Ovary (tissue), 7 donors: ENCODE measurements at regions not wholly inside any gene's neighbourhood (a gene's known extent, or its start where the extent isn't known, plus 50 kb on each side); places are given as distances from the start of the nearest gene placed in this dataset.

Source experiments
- DNase-seq, 5 donors: peaks; one replicate each; pipeline ENCODE4 v3.0.0-alpha.2; 2019 to 2020
- H3K27ac ChIP-seq, 2 donors: fragments of 200-600 bp; one replicate each; pipeline versions ENCODE4 v1.5.1 to v1.8.0; 2019 to 2022
- H3K27me3 ChIP-seq: fragments of 200-600 bp; one replicate; pipeline ENCODE4 v1.8.0; 2022
- H3K36me3 ChIP-seq: fragments of 200-600 bp; sonication (generic); one replicate; pipeline ENCODE4 v1.5.1; 2019
- H3K4me1 ChIP-seq: one replicate; pipeline ENCODE4 v1.8.1; 2013; ENCODE audit warnings: mild to moderate bottlenecking, moderate library complexity; ENCODE audit not compliant: insufficient read depth
- H3K4me3 ChIP-seq: fragments of 200-600 bp; sonication (generic); one replicate; pipeline ENCODE4 v1.5.1; 2017
- H3K9me3 ChIP-seq, 2 donors: fragments of 200-600 bp in 1 of 2; sonication (generic) in 1 of 2; one replicate each; pipeline versions ENCODE4 v1.5.1 to v1.8.1; 2013 to 2019; ENCODE audit warnings: mild to moderate bottlenecking in 1 of 2, moderate library complexity in 1 of 2
- EP300 ChIP-seq: sonication (generic); formaldehyde crosslinking; IDR thresholded peaks from one replicate; pipeline ENCODE4 v1.6.1; 2017; ENCODE audit warnings: antibody characterized with exemption
- POLR2A ChIP-seq: fragments of 450-650 bp; IDR thresholded peaks from one replicate; pipeline ENCODE4 v1.6.1; 2017; ENCODE audit warnings: antibody characterized with exemption, mild to moderate bottlenecking, moderate library complexity
- WGBS, 3 donors: extraction: QIAGEN DNeasy Blood & Tissue Kit in 1 of 3; methylation state at CpG; one replicate each; pipeline versions ENCODE4 v1.1.5 to v1.1.7; 2013 to 2017; 5-methylcytosine and 5-hydroxymethylcytosine counted together
- intact Hi-C, 4 donors: fragments of 100-400 bp; cut with DNase I; formaldehyde crosslinking; loops; one replicate each; pipeline versions ENCODE4 v1.11.0 to v1.15.1; 2022 to 2023
- TF ChIP-seq, protein P1 (sequence below), 3 donors: fragments of 450-650 bp in 2 of 3; fragments of 200-600 bp in 1 of 3; IDR thresholded peaks; one replicate each; pipeline versions ENCODE4 v1.5.1 to v1.8.0; 2016 to 2022; ENCODE audit warnings: antibody characterized with exemption in 3 of 3, mild to moderate bottlenecking in 1 of 3
- donor health status: DM: no; HTN: no; CAD: no; lungs with moderate emphysema.
- donor health status: DM: no; HTN: no; CAD: no.
- donor health status: Bipolar disorder and iron deficiency.
- donor health status: DM: no; HTN: no; CAD: no.
- donor health status: DM: yes; HTN: yes; CAD: no.

DNA sequence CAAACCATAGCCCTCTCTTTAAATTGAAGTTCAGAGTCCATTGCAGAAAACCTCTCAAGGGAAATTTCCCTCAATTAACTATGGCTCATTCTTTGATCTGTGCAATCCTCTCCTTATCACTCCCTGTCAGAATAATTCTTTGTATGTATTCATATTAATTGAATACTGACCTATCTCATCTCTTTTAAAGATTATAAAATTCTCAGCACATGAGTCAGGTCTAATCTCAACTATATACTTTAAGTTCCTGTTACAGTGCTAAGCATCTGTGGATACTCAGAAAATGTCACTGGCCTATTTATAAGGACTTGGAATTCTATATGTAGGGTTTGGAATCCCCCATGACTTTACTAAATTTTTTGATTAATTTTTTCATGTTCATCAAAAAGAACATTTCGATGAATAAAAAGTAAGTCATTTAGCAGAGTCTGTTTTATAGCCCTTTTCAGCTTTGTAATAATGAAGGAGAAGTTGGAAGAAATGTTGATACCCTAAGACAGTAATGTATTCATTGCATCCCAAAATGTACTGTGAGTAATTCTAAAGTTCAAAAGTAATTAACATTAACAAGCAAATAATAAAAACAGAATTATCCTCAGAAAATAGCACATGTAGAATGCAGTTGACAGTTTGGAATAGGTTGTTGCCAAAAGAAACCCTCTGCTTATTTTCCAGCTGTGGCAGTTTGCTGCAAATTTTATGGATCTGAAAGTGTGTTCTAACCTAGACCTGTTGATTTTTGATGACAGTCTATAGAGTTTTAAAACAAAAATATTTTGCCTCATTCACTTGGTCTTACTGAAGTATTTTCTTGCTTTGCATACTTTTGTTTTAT, 503.4 kb upstream of the CBLB start:
- intact Hi-C loops: no loop called here
- H3K4me3 ChIP-seq: no peak overlapping the region
- WGBS, 3 donors: 75 to 89% (median 75%) methylated on average over 1 of the region's 1 CpG

DNA sequence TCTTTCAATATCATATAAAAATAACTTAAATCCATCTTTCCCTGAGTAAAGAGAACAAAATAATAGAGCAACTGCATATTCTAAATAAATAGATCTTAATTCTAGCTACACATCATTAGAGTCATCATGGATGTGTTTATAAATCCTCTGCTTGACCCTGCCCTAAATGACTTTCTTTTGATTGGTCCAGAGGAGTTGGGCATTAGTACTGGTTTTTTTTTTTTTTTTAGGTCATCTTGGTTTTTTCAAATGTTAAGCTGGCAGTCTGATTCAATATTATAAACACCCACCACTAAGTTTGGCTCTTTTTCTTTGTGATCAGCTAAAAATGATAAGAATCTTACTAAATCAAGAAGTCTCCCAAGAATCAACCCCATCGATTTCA, 504.0 kb upstream of the CBLB start:
- H3K4me3 ChIP-seq: no peak overlapping the region
- H3K27me3 ChIP-seq: no peaks in the 10 kb centered on the region
- intact Hi-C loops: no loop called here
- no peaks in the 10 kb centered on the region for H3K36me3 ChIP-seq
- DNase-seq: no peak
- TF ChIP-seq POLR2A: no peak
- TF ChIP-seq, protein P1, sequence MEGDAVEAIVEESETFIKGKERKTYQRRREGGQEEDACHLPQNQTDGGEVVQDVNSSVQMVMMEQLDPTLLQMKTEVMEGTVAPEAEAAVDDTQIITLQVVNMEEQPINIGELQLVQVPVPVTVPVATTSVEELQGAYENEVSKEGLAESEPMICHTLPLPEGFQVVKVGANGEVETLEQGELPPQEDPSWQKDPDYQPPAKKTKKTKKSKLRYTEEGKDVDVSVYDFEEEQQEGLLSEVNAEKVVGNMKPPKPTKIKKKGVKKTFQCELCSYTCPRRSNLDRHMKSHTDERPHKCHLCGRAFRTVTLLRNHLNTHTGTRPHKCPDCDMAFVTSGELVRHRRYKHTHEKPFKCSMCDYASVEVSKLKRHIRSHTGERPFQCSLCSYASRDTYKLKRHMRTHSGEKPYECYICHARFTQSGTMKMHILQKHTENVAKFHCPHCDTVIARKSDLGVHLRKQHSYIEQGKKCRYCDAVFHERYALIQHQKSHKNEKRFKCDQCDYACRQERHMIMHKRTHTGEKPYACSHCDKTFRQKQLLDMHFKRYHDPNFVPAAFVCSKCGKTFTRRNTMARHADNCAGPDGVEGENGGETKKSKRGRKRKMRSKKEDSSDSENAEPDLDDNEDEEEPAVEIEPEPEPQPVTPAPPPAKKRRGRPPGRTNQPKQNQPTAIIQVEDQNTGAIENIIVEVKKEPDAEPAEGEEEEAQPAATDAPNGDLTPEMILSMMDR (IDR thresholded peaks at IDR 0.05): no peak
- TF ChIP-seq EP300: no peak
- WGBS, 3 donors: 78 to 84% (median 79%) methylated on average over 1 of the region's 1 CpG
- no peaks in the 10 kb centered on the region for H3K4me1 ChIP-seq
- no peaks in the 10 kb centered on the region for H3K9me3 ChIP-seq
- H3K27ac ChIP-seq: no peak overlapping the region

More for the DNA sequence above, 503.4 kb upstream of the CBLB start:
- Histone ChIP-seq H3K36me3 (no peaks in the 10 kb centered on the region), H3K4me1 (no peaks in the 10 kb centered on the region), H3K9me3 (no peaks in the 10 kb centered on the region), H3K27ac (no peak overlapping the region), H3K27me3 (no peaks in the 10 kb centered on the region)
- no peak for DNase-seq
- TF ChIP-seq, protein P1 (IDR thresholded peaks at IDR 0.05): no peak
- TF ChIP-seq POLR2A (no peak), EP300 (no peak)

DNA sequence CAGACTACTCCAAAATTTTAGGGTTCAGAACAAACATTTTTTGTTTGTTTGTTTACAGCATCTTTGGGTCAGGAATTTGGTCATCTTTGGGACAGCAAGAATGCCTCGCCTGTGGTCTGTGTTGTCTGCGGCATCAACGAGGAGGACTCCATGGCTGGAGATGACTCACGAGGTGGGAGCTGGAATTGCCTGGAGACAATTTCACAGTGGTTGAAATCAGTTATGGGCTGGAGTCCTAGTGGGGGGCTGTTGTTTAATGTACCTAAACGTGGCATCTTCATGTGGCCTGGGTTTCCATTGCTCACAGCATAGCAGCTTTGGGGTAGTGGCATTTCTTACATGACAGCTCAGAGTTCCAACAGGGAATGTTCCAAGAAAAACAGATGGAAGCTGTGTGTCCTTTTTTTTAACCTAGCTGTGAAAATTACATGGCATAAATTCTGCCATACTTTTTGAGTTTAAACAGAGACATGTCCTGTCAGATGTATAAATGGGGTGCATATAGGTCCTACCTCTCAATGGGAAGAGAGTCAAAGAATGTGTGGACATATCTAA, 507.3 kb upstream of the CBLB start:
- Histone ChIP-seq H3K27ac (no peak overlapping the region), H3K4me3 (no peak overlapping the region), H3K36me3 (no peaks in the 10 kb centered on the region), H3K4me1 (no peaks in the 10 kb centered on the region), H3K27me3 (no peaks in the 10 kb centered on the region), H3K9me3 (no peaks in the 10 kb centered on the region)
- intact Hi-C loops: no loop called here
- TF ChIP-seq POLR2A (no peak), EP300 (no peak)
- TF ChIP-seq, protein P1 (IDR thresholded peaks at IDR 0.05): no peak
- WGBS, 3 donors: 88 to 92% (median 88%) methylated on average over 5 of the region's 5 CpGs
- no peak for DNase-seq

DNA sequence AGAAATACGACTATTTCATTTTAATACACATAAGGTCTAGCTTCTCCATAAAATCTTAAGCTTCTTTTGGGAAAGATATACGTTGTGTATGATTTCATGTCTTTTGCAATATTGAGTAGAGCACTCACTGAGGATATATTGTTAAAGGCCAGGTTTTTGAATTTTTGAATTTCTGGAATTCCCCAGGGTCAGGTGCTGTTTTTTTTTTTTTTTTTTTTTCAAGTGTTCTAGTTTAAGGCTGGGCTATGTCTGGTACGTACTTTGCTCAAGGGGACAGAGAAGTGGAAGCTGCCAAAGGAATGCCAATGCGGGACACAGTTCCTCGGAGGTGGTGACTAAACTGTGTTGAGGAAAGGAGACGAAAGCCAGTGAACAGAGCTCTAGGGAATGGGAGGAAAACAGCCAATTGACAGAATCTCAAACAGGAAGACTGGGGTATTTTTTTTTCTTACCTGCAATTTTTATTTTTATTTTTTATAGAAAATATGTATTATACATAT, 510.5 kb upstream of the CBLB start:
- 86 to 95% (median 90%) methylated on average over 6 of the region's 6 CpGs for WGBS, 3 donors
- intact Hi-C loops: no loop called here
- no peak for DNase-seq
- TF ChIP-seq, protein P1 (IDR thresholded peaks at IDR 0.05): no peak
- TF ChIP-seq POLR2A (no peak), EP300 (no peak)
- Histone ChIP-seq H3K36me3 (no peaks in the 10 kb centered on the region), H3K27me3 (no peaks in the 10 kb centered on the region), H3K4me3 (no peak overlapping the region), H3K27ac (no peak overlapping the region), H3K4me1 (no peaks in the 10 kb centered on the region), H3K9me3 (no peaks in the 10 kb centered on the region)
